Psoas muscle (tissue), 7 donors: ENCODE measurements at regions not wholly inside any gene's neighbourhood (a gene's known extent, or its start where the extent isn't known, plus 50 kb on each side); places are given as distances from the start of the nearest gene placed in this dataset.
A peak's percentile ranks its signal among the peaks of the same experiment; 100 is the strongest.

ENCODE experiments used
- ATAC-seq, 4 donors: fragments of 200-7000 bp; cut with Tn5 transposase; one replicate each; pipeline ENCODE4 v1.9.1; 2020; ENCODE audit warnings: moderate library complexity in 3 of 4, mild to moderate bottlenecking in 2 of 4
- DNase-seq, 2 donors: peaks; one replicate each; pipeline ENCODE4 v3.0.0-alpha.2; 2020
- H3K27ac ChIP-seq: fragments of 200-600 bp; one replicate; pipeline ENCODE4 v1.8.0; 2022
- H3K27me3 ChIP-seq, 3 donors: fragments of 200-600 bp in 1 of 3; one replicate each; pipeline versions ENCODE4 v1.6.1 to v1.8.0; 2013 to 2022; ENCODE audit warnings: low read length in 2 of 3, mild to moderate bottlenecking in 2 of 3, moderate library complexity in 1 of 3; ENCODE audit not compliant: insufficient read depth in 3 of 3
- H3K36me3 ChIP-seq, 2 donors: fragments of 200-600 bp in 1 of 2; one replicate each; pipeline versions ENCODE4 v1.6.1 to v1.8.0; 2013 to 2022; ENCODE audit warnings: low read depth in 1 of 2, mild to moderate bottlenecking in 1 of 2, moderate library complexity in 1 of 2; ENCODE audit not compliant: insufficient read depth in 1 of 2
- H3K4me1 ChIP-seq: fragments of 200-600 bp; one replicate; pipeline ENCODE4 v1.8.0; 2022
- H3K4me3 ChIP-seq: fragments of 200-600 bp; one replicate; pipeline ENCODE4 v1.8.0; 2022; ENCODE audit warnings: mild to moderate bottlenecking
- H3K9me3 ChIP-seq: fragments of 200-600 bp; one replicate; pipeline ENCODE4 v1.8.0; 2022
- CTCF ChIP-seq: fragments of 200-600 bp; IDR thresholded peaks from one replicate; pipeline ENCODE4 v1.8.0; 2022; ENCODE audit warnings: antibody characterized with exemption
- WGBS, 3 donors: extraction: QIAGEN DNeasy Blood & Tissue Kit; methylation state at CpG; one replicate each; pipeline versions ENCODE4 v1.1.6 to v1.1.7; 2013; 5-methylcytosine and 5-hydroxymethylcytosine counted together
- intact Hi-C, 2 donors: fragments of 100-400 bp; cut with DNase I; formaldehyde crosslinking; loops; one replicate each; pipeline versions ENCODE4 v1.11.0 to v1.14.2; 2022
- donor health status: healthy with polysubstance abuse.
- donor health status: DM: no; HTN: no; CAD: no; lungs with moderate emphysema.
- donor health status: Bipolar disorder and iron deficiency.
- donor health status: healthy.
- donor health status: DM: yes; HTN: yes; CAD: no.
- donor health status: DM: no; HTN: no; CAD: no.
- donor health status: DM: yes; HTN: yes; CAD: no.

- H3K4me1 ChIP-seq, result peaks cover 18% of the 10 kb centered on the region
- H3K9me3 ChIP-seq, result no peaks in the 10 kb centered on the region
- H3K27me3 ChIP-seq, result no peaks in the 10 kb centered on the region
- intact Hi-C loops, result loop anchor here in 1 of 2 donors (5.0 to 10.0 kb wide), 2 partner anchors 75 to 267 kb away; no protein-coding TSS in a partner anchor
- 92 to 95% (median 92%) methylated on average over 8 of the region's 8 CpGs for WGBS, 3 donors
- no peak for TF ChIP-seq CTCF
- H3K36me3 ChIP-seq, result peaks cover 0 to 10% of the 10 kb centered on the region in 2 donors
- DNase-seq (no peak), ATAC-seq (no peak)
- H3K27ac ChIP-seq, result no peak overlapping the region
- no peak overlapping the region for H3K4me3 ChIP-seq
Observed at GRCh38 chr6:4009486-4009885, 69.5 kb downstream of the FAM217A start.

GRCh38 chr6:4010048-4010447 lies 68.9 kb downstream of the FAM217A start:
- intact Hi-C loops, result no loop called here
- H3K36me3 ChIP-seq, result peaks cover 0 to 11% of the 10 kb centered on the region in 2 donors
- ATAC-seq, result no peak
- no peak for TF ChIP-seq CTCF
- peaks cover 18% of the 10 kb centered on the region for H3K4me1 ChIP-seq
- DNase-seq, result no peak
- H3K4me3 ChIP-seq, result no peak overlapping the region
- 83 to 91% (median 87%) methylated on average over 2 of the region's 2 CpGs for WGBS, 3 donors
- H3K9me3 ChIP-seq, result no peaks in the 10 kb centered on the region
- H3K27ac ChIP-seq, result no peak overlapping the region
- H3K27me3 ChIP-seq, result no peaks in the 10 kb centered on the region

GRCh38 chr6:4010689-4011090 lies 68.2 kb downstream of the FAM217A start:
- intact Hi-C loops, result no loop called here
- WGBS, 3 donors, result 69 to 82% (median 77%) methylated on average over 3 of the region's 3 CpGs
- H3K4me3 ChIP-seq, result no peak overlapping the region
- H3K9me3 ChIP-seq, result no peaks in the 10 kb centered on the region
- peaks cover 19% of the 10 kb centered on the region for H3K4me1 ChIP-seq
- H3K27ac ChIP-seq, result no peak overlapping the region
- no peak for TF ChIP-seq CTCF
- ATAC-seq (no peak), DNase-seq (no peak)
- H3K27me3 ChIP-seq, result no peaks in the 10 kb centered on the region
- H3K36me3 ChIP-seq, result peaks cover 0 to 11% of the 10 kb centered on the region in 2 donors

- no peak for DNase-seq
- H3K36me3 ChIP-seq, result peaks cover 0 to 11% of the 10 kb centered on the region in 2 donors
- no peaks in the 10 kb centered on the region for H3K9me3 ChIP-seq
- intact Hi-C loops, result no loop called here
- ATAC-seq, result no peak
- WGBS, 3 donors, result 68 to 96% (median 72%) methylated on average over 2 of the region's 2 CpGs
- no peaks in the 10 kb centered on the region for H3K27me3 ChIP-seq
- no peak overlapping the region for H3K27ac ChIP-seq
- H3K4me3 ChIP-seq, result no peak overlapping the region
- TF ChIP-seq CTCF, result no peak
- peaks cover 33% of the 10 kb centered on the region for H3K4me1 ChIP-seq
Observed at GRCh38 chr6:4012826-4013225, 66.1 kb downstream of the FAM217A start.

- DNase-seq (no peak), ATAC-seq (no peak)
- H3K9me3 ChIP-seq, result no peaks in the 10 kb centered on the region
- TF ChIP-seq CTCF, result no peak
- H3K27ac ChIP-seq, result peak overlapping the region; percentile 89
- 5% methylated on average over 2 of the region's 2 CpGs for WGBS, 3 donors
- H3K4me1 ChIP-seq, result peaks cover 29% of the 10 kb centered on the region
- no peaks in the 10 kb centered on the region for H3K27me3 ChIP-seq
- intact Hi-C loops, result no loop called here
- peaks cover 0 to 5% of the 10 kb centered on the region in 2 donors for H3K36me3 ChIP-seq
- H3K4me3 ChIP-seq, result peak overlapping the region; percentile 68
Observed at GRCh38 chr6:4017058-4017739, 61.7 kb downstream of the FAM217A start.
